SK-N-SH treated with all-trans-retinoic acid at 6 μM for 48 hours (cell line): ENCODE measurements at regions not wholly inside any gene's neighbourhood (a gene's known extent, or its start where the extent isn't known, plus 50 kb on each side); places are given as distances from the start of the nearest gene placed in this dataset.

Source experiments
- ATAC-seq: fragments of 200-7000 bp; cut with Tn5 transposase; 3 replicates; pipeline ENCODE4 v1.9.1; 2020; ENCODE audit warnings: mild to moderate bottlenecking, moderate library complexity
- ARNTL ChIP-seq: fragments of 450-650 bp; formaldehyde crosslinking; IDR thresholded peaks from 2 replicates; pipeline ENCODE4 v1.5.0; 2020; ENCODE audit warnings: low read depth, mild to moderate bottlenecking, moderate library complexity, borderline replicate concordance
- BACH2 ChIP-seq: fragments of 250-450 bp; sonication (Bioruptor Pico); IDR thresholded peaks from 2 replicates; pipeline ENCODE4 v1.9.0; 2021; ENCODE audit warnings: mild to moderate bottlenecking, borderline replicate concordance
- CSDC2 ChIP-seq: fragments of 250-450 bp; sonication (Bioruptor Pico); IDR thresholded peaks from 2 replicates; pipeline ENCODE4 v1.5.0; 2020; ENCODE audit warnings: mild to moderate bottlenecking, moderate library complexity
- CSRNP3 ChIP-seq: fragments of 250-450 bp; sonication (Bioruptor Pico); IDR thresholded peaks from 2 replicates; pipeline ENCODE4 v1.5.1; 2021; ENCODE audit warnings: mild to moderate bottlenecking, moderate library complexity
- ESRRG ChIP-seq: fragments of 250-450 bp; sonication (Bioruptor Pico); IDR thresholded peaks from 2 replicates; pipeline ENCODE4 v1.6.1; 2021; ENCODE audit warnings: mild to moderate bottlenecking
- GLIS3 ChIP-seq: fragments of 250-450 bp; sonication (Bioruptor Pico); IDR thresholded peaks from 2 replicates; pipeline ENCODE4 v1.5.0; 2020; ENCODE audit warnings: mild to moderate bottlenecking, moderate library complexity
- ISL1 ChIP-seq: fragments of 250-450 bp; sonication (Bioruptor Pico); IDR thresholded peaks from 2 replicates; pipeline ENCODE4 v2.1.2; 2022; ENCODE audit warnings: mild to moderate bottlenecking, moderate library complexity
- PPARA ChIP-seq: fragments of 250-450 bp; sonication (Bioruptor Pico); IDR thresholded peaks from 2 replicates; pipeline ENCODE4 v1.5.0; 2020; ENCODE audit warnings: mild to moderate bottlenecking, borderline replicate concordance
- SNAI2 ChIP-seq: fragments of 250-450 bp; sonication (Bioruptor Pico); IDR thresholded peaks from 2 replicates; pipeline ENCODE4 v1.5.0; 2020; ENCODE audit warnings: mild to moderate bottlenecking, moderate library complexity
- TCF4 ChIP-seq: fragments of 250-450 bp; sonication (Bioruptor Pico); IDR thresholded peaks from 2 replicates; pipeline ENCODE4 v1.8.0; 2021; ENCODE audit warnings: mild to moderate bottlenecking, moderate library complexity, borderline replicate concordance
- TOX ChIP-seq: fragments of 250-450 bp; sonication (Bioruptor Pico); IDR thresholded peaks from 2 replicates; pipeline ENCODE4 v1.8.0; 2021; ENCODE audit warnings: mild to moderate bottlenecking, moderate library complexity, borderline replicate concordance
- TSHZ2 ChIP-seq: fragments of 250-450 bp; sonication (Bioruptor Pico); IDR thresholded peaks from 2 replicates; pipeline ENCODE4 v1.5.0; 2020; ENCODE audit warnings: mild to moderate bottlenecking, moderate library complexity
- ZC3H10 ChIP-seq: fragments of 250-450 bp; sonication (Bioruptor Pico); IDR thresholded peaks from 2 replicates; pipeline ENCODE4 v1.5.1; 2021; ENCODE audit warnings: mild to moderate bottlenecking, moderate library complexity
- ZFP30 ChIP-seq: fragments of 450-650 bp; formaldehyde crosslinking; IDR thresholded peaks from 2 replicates; pipeline ENCODE4 v1.5.0; 2022; ENCODE audit warnings: mild to moderate bottlenecking, moderate library complexity
- ZNF565 ChIP-seq: fragments of 450-650 bp; formaldehyde crosslinking; conservative IDR thresholded peaks from 2 replicates; pipeline ENCODE4 v1.5.0; 2020; ENCODE audit warnings: low read depth, mild to moderate bottlenecking, moderate library complexity
- ZNF70 ChIP-seq: fragments of 450-650 bp; formaldehyde crosslinking; IDR thresholded peaks from 2 replicates; pipeline ENCODE4 v1.5.0; 2020; ENCODE audit warnings: mild to moderate bottlenecking, moderate library complexity
- ZNF8 ChIP-seq: fragments of 450-650 bp; formaldehyde crosslinking; IDR thresholded peaks from 2 replicates; pipeline ENCODE4 v1.5.0; 2020; ENCODE audit warnings: mild to moderate bottlenecking, moderate library complexity
- TF ChIP-seq, protein P1 (sequence below): fragments of 250-450 bp; sonication (Bioruptor Pico); IDR thresholded peaks from 2 replicates; pipeline ENCODE4 v1.8.0; 2020; ENCODE audit warnings: mild to moderate bottlenecking, moderate library complexity, borderline replicate concordance
- TF ChIP-seq, protein P2 (sequence below): fragments of 250-450 bp; sonication (Bioruptor Pico); IDR thresholded peaks from 2 replicates; pipeline ENCODE4 v1.8.0; 2021; ENCODE audit warnings: low read depth, mild to moderate bottlenecking, moderate library complexity, borderline replicate concordance
- TF ChIP-seq, protein P3 (sequence below): fragments of 250-450 bp; sonication (Bioruptor Pico); IDR thresholded peaks from 2 replicates; pipeline ENCODE4 v1.5.1; 2020; ENCODE audit warnings: low read depth, mild to moderate bottlenecking, moderate library complexity

DNA sequence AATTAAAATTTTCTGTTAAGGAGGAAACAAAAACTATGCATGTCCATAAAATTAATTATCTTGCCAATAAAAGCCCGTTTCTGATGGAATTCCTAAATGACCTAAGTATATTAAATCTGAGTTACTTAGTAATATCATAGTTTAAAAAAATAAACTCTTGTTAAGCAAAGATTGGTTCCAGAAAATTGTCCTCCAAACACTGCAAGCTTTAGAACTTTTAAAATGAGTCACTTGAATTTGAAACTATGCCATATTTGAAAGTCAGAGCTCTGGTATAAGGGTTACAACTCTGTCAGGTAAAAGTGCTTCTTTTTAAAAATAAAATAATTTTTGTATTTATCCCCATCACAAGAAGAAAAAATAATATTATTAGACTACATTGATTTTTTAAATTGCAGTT lies 409.5 kb downstream of the PLPP3 start:
- ATAC-seq = peak; percentile 72
- TF ChIP-seq ZNF565 (CRISPR knock-in tag) (no peak), ISL1 (peak; percentile 74), CSRNP3 (CRISPR knock-in tag) (no peak), ZFP30 (no peak), BACH2 (CRISPR knock-in tag) (no peak), CSDC2 (no peak)
- TF ChIP-seq, all 23 proteins: peak for 1

- TF ChIP-seq BACH2 (CRISPR knock-in tag) (no peak), TOX (CRISPR knock-in tag) (0 out of 2 replicates have a peak, but pooled peaks have one; percentile 47), ZFP30 (no peak)
- ATAC-seq = no peak
These were observed 411.2 kb downstream of the PLPP3 start for GRCh38 chr1:56168176-56168575.

DNA sequence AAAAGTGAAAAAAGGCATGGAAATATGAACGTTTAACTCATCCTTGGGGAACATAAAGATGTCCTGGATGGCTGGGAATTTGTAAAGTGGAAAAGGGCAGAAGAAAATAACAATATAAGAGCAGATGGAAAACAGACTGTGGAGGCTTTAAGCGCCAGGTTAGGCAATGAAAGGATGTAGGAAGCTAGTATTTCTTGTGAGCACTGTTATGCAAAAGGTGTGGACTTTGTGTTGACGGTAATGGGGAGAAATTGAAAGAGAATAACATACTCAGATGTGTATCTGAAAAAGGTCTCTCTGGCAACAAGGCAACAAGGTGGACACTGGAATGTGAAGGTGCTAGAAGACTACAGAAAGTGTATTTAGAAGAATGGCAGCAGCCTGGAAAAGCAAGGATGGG lies 411.8 kb downstream of the PLPP3 start:
- ATAC-seq = no peak

DNA sequence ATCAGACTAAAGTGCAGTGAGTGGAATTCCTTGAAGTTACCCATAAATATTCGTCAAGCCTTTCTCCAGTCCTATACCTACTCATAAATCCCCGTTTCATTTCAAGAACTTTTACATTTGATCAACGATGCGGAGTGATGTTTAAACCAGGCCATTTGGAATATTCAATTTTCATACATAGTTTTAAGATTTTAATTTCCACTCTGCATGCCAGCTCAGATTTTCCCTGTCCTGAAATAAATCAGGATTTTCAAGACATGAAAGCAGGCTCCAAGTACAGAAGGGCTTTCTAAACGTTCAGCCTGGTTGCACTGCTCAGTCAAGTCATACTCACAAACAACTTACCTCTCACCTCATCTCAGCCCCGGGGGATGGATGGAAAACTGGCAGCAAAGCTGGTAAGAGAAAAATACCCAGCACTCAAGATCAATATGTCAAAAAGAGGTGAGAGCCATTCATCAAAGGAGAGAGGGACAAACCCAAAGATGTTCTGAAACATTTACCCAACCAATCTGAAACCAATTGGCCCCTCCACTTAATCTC lies 418.5 kb downstream of the PLPP3 start:
- no peak for ATAC-seq
- TF ChIP-seq ZFP30 = no peak
- no peak for TF ChIP-seq ESRRG (CRISPR knock-in tag)
- no peak for TF ChIP-seq SNAI2 (CRISPR knock-in tag)
- TF ChIP-seq ZNF8 = no peak
- TF ChIP-seq, protein P1, sequence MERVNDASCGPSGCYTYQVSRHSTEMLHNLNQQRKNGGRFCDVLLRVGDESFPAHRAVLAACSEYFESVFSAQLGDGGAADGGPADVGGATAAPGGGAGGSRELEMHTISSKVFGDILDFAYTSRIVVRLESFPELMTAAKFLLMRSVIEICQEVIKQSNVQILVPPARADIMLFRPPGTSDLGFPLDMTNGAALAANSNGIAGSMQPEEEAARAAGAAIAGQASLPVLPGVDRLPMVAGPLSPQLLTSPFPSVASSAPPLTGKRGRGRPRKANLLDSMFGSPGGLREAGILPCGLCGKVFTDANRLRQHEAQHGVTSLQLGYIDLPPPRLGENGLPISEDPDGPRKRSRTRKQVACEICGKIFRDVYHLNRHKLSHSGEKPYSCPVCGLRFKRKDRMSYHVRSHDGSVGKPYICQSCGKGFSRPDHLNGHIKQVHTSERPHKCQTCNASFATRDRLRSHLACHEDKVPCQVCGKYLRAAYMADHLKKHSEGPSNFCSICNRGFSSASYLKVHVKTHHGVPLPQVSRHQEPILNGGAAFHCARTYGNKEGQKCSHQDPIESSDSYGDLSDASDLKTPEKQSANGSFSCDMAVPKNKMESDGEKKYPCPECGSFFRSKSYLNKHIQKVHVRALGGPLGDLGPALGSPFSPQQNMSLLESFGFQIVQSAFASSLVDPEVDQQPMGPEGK (CRISPR knock-in tag) = no peak
- TF ChIP-seq ARNTL (CRISPR knock-in tag) = no peak
- TF ChIP-seq TCF4 (CRISPR knock-in tag) = no peak
- TF ChIP-seq TOX (CRISPR knock-in tag) = no peak
- no peak for TF ChIP-seq CSDC2
- no peak for TF ChIP-seq ZNF565 (CRISPR knock-in tag)
- TF ChIP-seq TSHZ2 (CRISPR knock-in tag) = no peak
- no peak for TF ChIP-seq PPARA (CRISPR knock-in tag)
- no peak for TF ChIP-seq CSRNP3 (CRISPR knock-in tag)
- TF ChIP-seq GLIS3 (CRISPR knock-in tag) = no peak
- TF ChIP-seq, protein P2, sequence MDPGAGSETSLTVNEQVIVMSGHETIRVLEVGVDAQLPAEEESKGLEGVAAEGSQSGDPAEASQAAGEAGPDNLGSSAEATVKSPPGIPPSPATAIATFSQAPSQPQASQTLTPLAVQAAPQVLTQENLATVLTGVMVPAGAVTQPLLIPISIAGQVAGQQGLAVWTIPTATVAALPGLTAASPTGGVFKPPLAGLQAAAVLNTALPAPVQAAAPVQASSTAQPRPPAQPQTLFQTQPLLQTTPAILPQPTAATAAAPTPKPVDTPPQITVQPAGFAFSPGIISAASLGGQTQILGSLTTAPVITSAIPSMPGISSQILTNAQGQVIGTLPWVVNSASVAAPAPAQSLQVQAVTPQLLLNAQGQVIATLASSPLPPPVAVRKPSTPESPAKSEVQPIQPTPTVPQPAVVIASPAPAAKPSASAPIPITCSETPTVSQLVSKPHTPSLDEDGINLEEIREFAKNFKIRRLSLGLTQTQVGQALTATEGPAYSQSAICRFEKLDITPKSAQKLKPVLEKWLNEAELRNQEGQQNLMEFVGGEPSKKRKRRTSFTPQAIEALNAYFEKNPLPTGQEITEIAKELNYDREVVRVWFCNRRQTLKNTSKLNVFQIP (CRISPR knock-in tag) = no peak
- no peak for TF ChIP-seq ZC3H10 (CRISPR knock-in tag)
- TF ChIP-seq ZNF70 = no peak

More for the DNA sequence above, 411.8 kb downstream of the PLPP3 start:
- TF ChIP-seq TOX (CRISPR knock-in tag) (no peak), CSRNP3 (CRISPR knock-in tag) (no peak), BACH2 (CRISPR knock-in tag) (no peak)
- TF ChIP-seq, protein P3, sequence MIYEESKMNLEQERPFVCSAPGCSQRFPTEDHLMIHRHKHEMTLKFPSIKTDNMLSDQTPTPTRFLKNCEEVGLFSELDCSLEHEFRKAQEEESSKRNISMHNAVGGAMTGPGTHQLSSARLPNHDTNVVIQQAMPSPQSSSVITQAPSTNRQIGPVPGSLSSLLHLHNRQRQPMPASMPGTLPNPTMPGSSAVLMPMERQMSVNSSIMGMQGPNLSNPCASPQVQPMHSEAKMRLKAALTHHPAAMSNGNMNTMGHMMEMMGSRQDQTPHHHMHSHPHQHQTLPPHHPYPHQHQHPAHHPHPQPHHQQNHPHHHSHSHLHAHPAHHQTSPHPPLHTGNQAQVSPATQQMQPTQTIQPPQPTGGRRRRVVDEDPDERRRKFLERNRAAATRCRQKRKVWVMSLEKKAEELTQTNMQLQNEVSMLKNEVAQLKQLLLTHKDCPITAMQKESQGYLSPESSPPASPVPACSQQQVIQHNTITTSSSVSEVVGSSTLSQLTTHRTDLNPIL (CRISPR knock-in tag) = no peak
